Endothelial cell of umbilical vein (primary cell): ENCODE measurements at regions not wholly inside any gene's neighbourhood (a gene's known extent, or its start where the extent isn't known, plus 50 kb on each side); places are given as distances from the start of the nearest gene placed in this dataset.

Experiments
- POLR2A ChIP-seq: IDR thresholded peaks from 2 replicates; pipeline ENCODE4 v1.6.1; 2012; ENCODE audit warnings: low read depth, mild to moderate bottlenecking, control low read depth, low read length
- TF ChIP-seq, protein P1 (sequence below), 2 donors: IDR thresholded peaks; 1 replicate in 1 of 2; 2 replicates in 1 of 2; pipeline ENCODE4 v1.5.1; 2011; ENCODE audit warnings: low read length in 2 of 2, mild to moderate bottlenecking in 2 of 2, moderate library complexity in 2 of 2, control low read depth in 1 of 2, inconsistent platforms in 1 of 2, low read depth in 1 of 2; ENCODE audit not compliant: insufficient read depth in 1 of 2; ENCODE audit errors: extremely low read depth in 1 of 2

DNA sequence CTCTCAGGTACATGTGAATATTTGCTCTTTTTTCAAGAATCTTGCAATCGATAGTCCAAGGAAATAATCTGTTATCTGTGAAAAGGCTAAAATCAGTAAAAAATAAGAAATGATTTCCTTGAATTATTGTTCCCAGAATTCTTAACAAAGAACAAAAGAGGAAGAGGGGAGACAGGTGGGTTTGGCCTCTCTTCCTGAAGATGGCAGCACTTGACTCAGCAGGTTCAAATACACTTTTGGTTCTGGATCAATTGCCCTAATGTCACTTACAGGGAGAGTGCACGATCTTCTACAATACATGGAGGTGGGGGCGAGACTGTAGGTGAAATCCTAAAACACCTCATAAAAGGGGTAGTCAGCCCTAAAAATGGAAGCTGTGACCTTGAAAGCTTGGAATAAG, 358.7 kb downstream of the IRS2 start:
- TF ChIP-seq, protein P1, sequence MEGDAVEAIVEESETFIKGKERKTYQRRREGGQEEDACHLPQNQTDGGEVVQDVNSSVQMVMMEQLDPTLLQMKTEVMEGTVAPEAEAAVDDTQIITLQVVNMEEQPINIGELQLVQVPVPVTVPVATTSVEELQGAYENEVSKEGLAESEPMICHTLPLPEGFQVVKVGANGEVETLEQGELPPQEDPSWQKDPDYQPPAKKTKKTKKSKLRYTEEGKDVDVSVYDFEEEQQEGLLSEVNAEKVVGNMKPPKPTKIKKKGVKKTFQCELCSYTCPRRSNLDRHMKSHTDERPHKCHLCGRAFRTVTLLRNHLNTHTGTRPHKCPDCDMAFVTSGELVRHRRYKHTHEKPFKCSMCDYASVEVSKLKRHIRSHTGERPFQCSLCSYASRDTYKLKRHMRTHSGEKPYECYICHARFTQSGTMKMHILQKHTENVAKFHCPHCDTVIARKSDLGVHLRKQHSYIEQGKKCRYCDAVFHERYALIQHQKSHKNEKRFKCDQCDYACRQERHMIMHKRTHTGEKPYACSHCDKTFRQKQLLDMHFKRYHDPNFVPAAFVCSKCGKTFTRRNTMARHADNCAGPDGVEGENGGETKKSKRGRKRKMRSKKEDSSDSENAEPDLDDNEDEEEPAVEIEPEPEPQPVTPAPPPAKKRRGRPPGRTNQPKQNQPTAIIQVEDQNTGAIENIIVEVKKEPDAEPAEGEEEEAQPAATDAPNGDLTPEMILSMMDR (IDR thresholded peaks at IDR 0.05; ENCODE audit: extremely low read depth in 1 of 2, insufficient read depth in 1 of 2, low read depth in 1 of 2, low read length in 2 of 2) = no peak
- TF ChIP-seq POLR2A = no peak
